Type B pancreatic cell (in vitro differentiated cells): ENCODE measurements at regions not wholly inside any gene's neighbourhood (a gene's known extent, or its start where the extent isn't known, plus 50 kb on each side); places are given as distances from the start of the nearest gene placed in this dataset.

Experiments
- DNase-seq: peaks from one replicate; pipeline ENCODE4 v3.0.0; 2021; ENCODE audit warnings: mixed read lengths; ENCODE audit not compliant: unreplicated experiment; ENCODE audit errors: extremely low spot score
- H3K27ac Mint-ChIP-seq: 2 replicates; pipeline ENCODE4 v1.8.0; 2021; ENCODE audit warnings: mild to moderate bottlenecking, mixed read lengths
- H3K27me3 Mint-ChIP-seq: 2 replicates; pipeline ENCODE4 v1.8.0; 2021; ENCODE audit warnings: mixed read lengths
- H3K36me3 Mint-ChIP-seq: 2 replicates; pipeline ENCODE4 v1.8.0; 2021; ENCODE audit warnings: mixed read lengths
- H3K4me1 Mint-ChIP-seq: one replicate; pipeline ENCODE4 v1.8.0; 2021; ENCODE audit warnings: mixed read lengths; ENCODE audit not compliant: unreplicated experiment
- H3K4me3 Mint-ChIP-seq: 2 replicates; pipeline ENCODE4 v1.8.0; 2021; ENCODE audit warnings: mild to moderate bottlenecking, mixed read lengths
- H3K9me3 Mint-ChIP-seq: 2 replicates; pipeline ENCODE4 v1.8.0; 2021; ENCODE audit warnings: mixed read lengths
- CTCF ChIP-seq: fragments of 200-600 bp; sonication (generic); conservative IDR thresholded peaks from 2 replicates; pipeline ENCODE4 v1.5.0; 2021; ENCODE audit warnings: antibody characterized with exemption, mild to moderate bottlenecking

- no peak for DNase-seq
- TF ChIP-seq CTCF = no peak
- Mint-ChIP-seq H3K27ac (no peak overlapping the region), H3K27me3 (no peaks in the 10 kb centered on the region), H3K9me3 (no peaks in the 10 kb centered on the region), H3K4me1 (peaks cover 8% of the 10 kb centered on the region), H3K36me3 (no peaks in the 10 kb centered on the region), H3K4me3 (no peak overlapping the region)
Observed at GRCh38 chr5:61272688-61273087, 59.4 kb upstream of the ZSWIM6 start.

- H3K9me3 Mint-ChIP-seq = no peaks in the 10 kb centered on the region
- no peak overlapping the region for H3K27ac Mint-ChIP-seq
- no peak for TF ChIP-seq CTCF
- peaks cover 8% of the 10 kb centered on the region for H3K4me1 Mint-ChIP-seq
- DNase-seq = no peak
- H3K4me3 Mint-ChIP-seq = no peak overlapping the region
- H3K36me3 Mint-ChIP-seq = no peaks in the 10 kb centered on the region
- no peaks in the 10 kb centered on the region for H3K27me3 Mint-ChIP-seq
Observed at GRCh38 chr5:61273279-61273975, 58.6 kb upstream of the ZSWIM6 start.

GRCh38 chr5:61274511-61274911 is 57.5 kb upstream of the ZSWIM6 start:
- Mint-ChIP-seq H3K36me3 (no peaks in the 10 kb centered on the region), H3K9me3 (no peaks in the 10 kb centered on the region), H3K4me3 (no peak overlapping the region), H3K27me3 (no peaks in the 10 kb centered on the region), H3K27ac (no peak overlapping the region), H3K4me1 (peaks cover 8% of the 10 kb centered on the region)
- no peak for TF ChIP-seq CTCF
- DNase-seq = no peak

- no peak for TF ChIP-seq CTCF
- Mint-ChIP-seq H3K27me3 (no peaks in the 10 kb centered on the region), H3K9me3 (no peaks in the 10 kb centered on the region), H3K4me1 (peaks cover 20% of the 10 kb centered on the region), H3K4me3 (no peak overlapping the region), H3K27ac (no peak overlapping the region), H3K36me3 (no peaks in the 10 kb centered on the region)
- DNase-seq = no peak
Observed at GRCh38 chr5:61275841-61276240, 56.2 kb upstream of the ZSWIM6 start.

GRCh38 chr5:61277190-61277589 is 54.9 kb upstream of the ZSWIM6 start:
- no peak for TF ChIP-seq CTCF
- H3K27ac Mint-ChIP-seq = no peak overlapping the region
- H3K4me3 Mint-ChIP-seq = no peak overlapping the region
- peaks cover 24% of the 10 kb centered on the region for H3K4me1 Mint-ChIP-seq
- DNase-seq = no peak
- H3K27me3 Mint-ChIP-seq = no peaks in the 10 kb centered on the region
- H3K9me3 Mint-ChIP-seq = no peaks in the 10 kb centered on the region
- no peaks in the 10 kb centered on the region for H3K36me3 Mint-ChIP-seq

- no peak overlapping the region for H3K4me3 Mint-ChIP-seq
- no peak for DNase-seq
- H3K9me3 Mint-ChIP-seq = no peaks in the 10 kb centered on the region
- peaks cover 24% of the 10 kb centered on the region for H3K4me1 Mint-ChIP-seq
- no peak for TF ChIP-seq CTCF
- no peak overlapping the region for H3K27ac Mint-ChIP-seq
- no peaks in the 10 kb centered on the region for H3K36me3 Mint-ChIP-seq
- no peaks in the 10 kb centered on the region for H3K27me3 Mint-ChIP-seq
Observed at GRCh38 chr5:61277781-61278180, 54.3 kb upstream of the ZSWIM6 start.
